ENCODE measurements at regions not wholly inside any gene's neighbourhood (a gene's known extent, or its start where the extent isn't known, plus 50 kb on each side); places are given as distances from the start of the nearest gene placed in this dataset.
"Not testable (repeated sequence)": the region's sequence is repeated elsewhere in the genome, so short reads cannot be mapped to it uniquely, and the experiment has no call there.

GRCh38 chr1:223001653-223002634 is 141.1 kb downstream of the TLR5 start:
- peak in 2 of 3 experiments; percentile 12 to 66 for DNase-seq

- no peak for DNase-seq
Measured at GRCh38 chr1:223003549-223003948, 139.5 kb downstream of the TLR5 start.

- no peak for DNase-seq
Measured at GRCh38 chr1:223006371-223006770, 136.7 kb downstream of the TLR5 start.

GRCh38 chr1:223006917-223007648 is 136.0 kb downstream of the TLR5 start:
- DNase-seq, result peak in 1 of 3 experiments; percentile 4

- DNase-seq, result no peak
Measured at GRCh38 chr1:223007935-223008334, 135.1 kb downstream of the TLR5 start.

GRCh38 chr1:223008808-223009207 is 134.2 kb downstream of the TLR5 start:
- DNase-seq, result no peak

GRCh38 chr1:223009406-223009805 is 133.6 kb downstream of the TLR5 start:
- no peak for DNase-seq

- DNase-seq, result no peak
Measured at GRCh38 chr1:223010582-223011504, 132.2 kb downstream of the TLR5 start.

- no peak for DNase-seq
Measured at GRCh38 chr1:223011505-223011856, 131.6 kb downstream of the TLR5 start.

- no peak for DNase-seq
Measured at GRCh38 chr1:223012176-223012788, 130.8 kb downstream of the TLR5 start.

GRCh38 chr1:223012938-223013337 is 130.1 kb downstream of the TLR5 start:
- DNase-seq, result peak in 1 of 3 experiments; percentile 23

- no peak for DNase-seq
Measured at GRCh38 chr1:223014142-223014873, 128.7 kb downstream of the TLR5 start.

GRCh38 chr1:223016381-223016780 is 126.7 kb downstream of the TLR5 start:
- DNase-seq, result no peak

- no peak for DNase-seq
Measured at GRCh38 chr1:223016890-223017289, 126.2 kb downstream of the TLR5 start.

GRCh38 chr1:223017291-223017690 is 125.8 kb downstream of the TLR5 start:
- DNase-seq, result no peak

GRCh38 chr1:223018534-223018933 is 124.5 kb downstream of the TLR5 start:
- DNase-seq, result no peak

- no peak for DNase-seq
Measured at GRCh38 chr1:223019256-223019655, 123.8 kb downstream of the TLR5 start.

- DNase-seq, result no peak
Measured at GRCh38 chr1:223020770-223021169, 122.3 kb downstream of the TLR5 start.

- peak; percentile 8 to 65 (median 44) for DNase-seq
Measured at GRCh38 chr1:223022641-223023473, 120.2 kb downstream of the TLR5 start.

GRCh38 chr1:223023863-223024262 is 119.2 kb downstream of the TLR5 start:
- DNase-seq, result no peak

- not testable (repeated sequence) for DNase-seq
Measured at GRCh38 chr1:223024486-223024885, 118.6 kb downstream of the TLR5 start.
